ENCODE measurements at regions not wholly inside any gene's neighbourhood (a gene's known extent, or its start where the extent isn't known, plus 50 kb on each side); places are given as distances from the start of the nearest gene placed in this dataset.

GRCh38 chr2:180646756-180647155, 333.6 kb upstream of the UBE2E3 start:
- no peak overlapping the region for H3T11ph ChIP-seq (ENCODE audit: low read length)
- peaks cover 2% of the 10 kb centered on the region; the same call in 1 of the 2 replicates for H3K4me1 ChIP-seq (ENCODE audit: insufficient read depth, low read length)
- no peak overlapping the region for H2BK15ac ChIP-seq (ENCODE audit: low read depth, low read length)
- H2AFZ ChIP-seq (ENCODE audit: low read length), result no peak overlapping the region
- no CpG with 5 or more reads among the region's 2 CpGs for WGBS (ENCODE audit: extremely low coverage, insufficient read length, low lambda C conversion rate)
- H2BK120ac ChIP-seq (ENCODE audit: low read depth, low read length, poor library complexity, severe bottlenecking), result no peak overlapping the region
- H3K9me3 ChIP-seq (ENCODE audit: control insufficient read depth, low read depth, low read length), result no peaks in the 10 kb centered on the region
- H2BK5ac ChIP-seq (ENCODE audit: insufficient read length, low read length), result no peak overlapping the region
- no peak overlapping the region for H3K56ac ChIP-seq (ENCODE audit: insufficient read length, low read depth, low read length)
- no peaks in the 10 kb centered on the region for H3K27me3 ChIP-seq (ENCODE audit: insufficient read depth, low read length)
- H3K27ac ChIP-seq (ENCODE audit: insufficient read length, low read depth, low read length), result no peak overlapping the region
- H3K23me2 ChIP-seq (ENCODE audit: insufficient read length, low read depth, low read length, poor library complexity, severe bottlenecking), result no peaks in the 10 kb centered on the region
- H4K5ac ChIP-seq (ENCODE audit: insufficient read length, low read depth, low read length), result no peak overlapping the region
- no peak overlapping the region for H3K23ac ChIP-seq (ENCODE audit: insufficient read length, low read depth, low read length)
- no peak overlapping the region for H3K4me3 Mint-ChIP-seq
- no peak overlapping the region for H4K8ac ChIP-seq (replicated peaks; ENCODE audit: insufficient read length, low read depth, low read length)
- no peaks in the 10 kb centered on the region for H3K27me3 Mint-ChIP-seq (ENCODE audit: low read depth)
- no peak overlapping the region for H3K14ac ChIP-seq (ENCODE audit: insufficient read depth, low read length)
- no peaks in the 10 kb centered on the region for H3K79me2 ChIP-seq (ENCODE audit: insufficient read depth, low read length)
- H4K91ac ChIP-seq (ENCODE audit: insufficient read length, low read depth, low read length), result no peak overlapping the region
- H3K79me1 ChIP-seq (ENCODE audit: insufficient read depth, low read depth, low read length, poor library complexity, severe bottlenecking), result no peaks in the 10 kb centered on the region
- no peaks in the 10 kb centered on the region for H3K9me3 Mint-ChIP-seq
- DNase-seq, result no peak
- TF ChIP-seq, protein P1, sequence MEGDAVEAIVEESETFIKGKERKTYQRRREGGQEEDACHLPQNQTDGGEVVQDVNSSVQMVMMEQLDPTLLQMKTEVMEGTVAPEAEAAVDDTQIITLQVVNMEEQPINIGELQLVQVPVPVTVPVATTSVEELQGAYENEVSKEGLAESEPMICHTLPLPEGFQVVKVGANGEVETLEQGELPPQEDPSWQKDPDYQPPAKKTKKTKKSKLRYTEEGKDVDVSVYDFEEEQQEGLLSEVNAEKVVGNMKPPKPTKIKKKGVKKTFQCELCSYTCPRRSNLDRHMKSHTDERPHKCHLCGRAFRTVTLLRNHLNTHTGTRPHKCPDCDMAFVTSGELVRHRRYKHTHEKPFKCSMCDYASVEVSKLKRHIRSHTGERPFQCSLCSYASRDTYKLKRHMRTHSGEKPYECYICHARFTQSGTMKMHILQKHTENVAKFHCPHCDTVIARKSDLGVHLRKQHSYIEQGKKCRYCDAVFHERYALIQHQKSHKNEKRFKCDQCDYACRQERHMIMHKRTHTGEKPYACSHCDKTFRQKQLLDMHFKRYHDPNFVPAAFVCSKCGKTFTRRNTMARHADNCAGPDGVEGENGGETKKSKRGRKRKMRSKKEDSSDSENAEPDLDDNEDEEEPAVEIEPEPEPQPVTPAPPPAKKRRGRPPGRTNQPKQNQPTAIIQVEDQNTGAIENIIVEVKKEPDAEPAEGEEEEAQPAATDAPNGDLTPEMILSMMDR (conservative IDR thresholded peaks at IDR 0.05), result no peak
- H2BK20ac ChIP-seq (ENCODE audit: low read depth, low read length, poor library complexity, severe bottlenecking), result no peak overlapping the region
- H3K9ac ChIP-seq (ENCODE audit: extremely low read depth, insufficient read length, low read length), result no peak overlapping the region
- H3K27ac Mint-ChIP-seq, result no peak overlapping the region
- H3K36me3 Mint-ChIP-seq (ENCODE audit: insufficient read depth in 1 of 3, low read depth in 3 of 3), result no peaks in the 10 kb centered on the region
- peaks cover 9 to 12% of the 10 kb centered on the region in 2 experiments for H3K4me1 Mint-ChIP-seq
- no peak overlapping the region for H3K18ac ChIP-seq (ENCODE audit: insufficient read length, low read depth, low read length)
- no peak overlapping the region for H2BK12ac ChIP-seq (ENCODE audit: insufficient read length, low read depth, low read length)
- no peak overlapping the region for H3K4me2 ChIP-seq (ENCODE audit: insufficient read depth, insufficient read length, low read length)
- no peak overlapping the region for H2AK5ac ChIP-seq (ENCODE audit: insufficient read length, low read length)
- H4K20me1 ChIP-seq (ENCODE audit: control insufficient read depth, insufficient read depth, insufficient read length), result no peaks in the 10 kb centered on the region
- no peak overlapping the region for H3K4ac ChIP-seq (ENCODE audit: low read depth, low read length)

Data from H9 (cell line).